ENCODE measurements at regions not wholly inside any gene's neighbourhood (a gene's known extent, or its start where the extent isn't known, plus 50 kb on each side); places are given as distances from the start of the nearest gene placed in this dataset.

DNA sequence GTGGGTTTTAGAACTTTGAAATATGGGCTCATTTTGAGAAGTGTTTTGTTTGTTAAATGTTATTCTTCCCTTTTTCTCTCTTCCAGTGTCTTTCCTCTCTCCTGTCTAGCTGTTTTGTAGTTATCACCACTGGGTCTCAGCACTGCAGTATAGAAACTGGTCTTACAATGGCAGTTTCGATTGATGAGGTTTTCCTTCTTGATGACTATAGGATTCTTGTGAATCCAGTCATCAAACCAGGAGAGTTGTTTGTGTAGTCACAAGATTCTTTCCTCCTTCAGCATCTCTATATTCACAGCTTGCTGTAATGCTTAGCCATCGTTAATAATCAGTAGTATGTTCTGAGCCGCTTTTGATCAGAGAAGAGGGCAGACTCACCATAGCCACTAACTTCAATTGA is 172.3 kb downstream of the OGFRL1 start:
- no peak overlapping the region for H3K4me3 Mint-ChIP-seq
- H3K36me3 Mint-ChIP-seq, result no peaks in the 10 kb centered on the region
- no peak overlapping the region for H3K27ac Mint-ChIP-seq
- DNase-seq, result no peak
- no peak for ATAC-seq (ENCODE audit: low read depth in 2 of 2)
- H3K4me1 Mint-ChIP-seq, result peaks cover 0 to 13% (median 9%) of the 10 kb centered on the region in 3 donors
- H3K9me3 Mint-ChIP-seq, result peaks cover 0 to 15% (median 8%) of the 10 kb centered on the region in 7 donors
- H3K27me3 Mint-ChIP-seq, result no peaks in the 10 kb centered on the region

DNA sequence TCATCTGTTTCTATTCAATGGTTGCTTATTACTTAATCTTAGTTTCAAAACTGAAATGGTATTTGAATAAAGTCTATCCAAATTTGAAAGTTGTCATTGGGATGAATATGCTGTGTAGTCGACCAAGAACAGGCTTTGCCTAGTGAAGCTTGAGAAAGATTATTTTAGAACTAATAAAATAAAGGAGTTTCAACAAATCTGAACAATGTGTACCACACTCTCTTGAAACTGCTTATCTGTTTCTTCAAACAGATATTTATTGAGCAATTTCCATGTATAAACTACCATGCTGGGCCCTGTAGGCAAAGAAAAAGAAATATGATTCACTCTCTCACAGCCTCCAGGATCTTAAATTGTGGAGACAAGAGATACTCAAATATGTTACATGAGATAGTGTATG is 174.4 kb downstream of the OGFRL1 start:
- ATAC-seq (ENCODE audit: low read depth in 2 of 2) (no peak), DNase-seq (no peak)
- peaks cover 0 to 20% (median 8%) of the 10 kb centered on the region in 7 donors for H3K9me3 Mint-ChIP-seq
- no peak overlapping the region for H3K4me3 Mint-ChIP-seq
- H3K27me3 Mint-ChIP-seq, result no peaks in the 10 kb centered on the region
- H3K36me3 Mint-ChIP-seq, result no peaks in the 10 kb centered on the region
- H3K27ac Mint-ChIP-seq, result no peak overlapping the region
- peaks cover 0 to 13% (median 6%) of the 10 kb centered on the region in 3 donors for H3K4me1 Mint-ChIP-seq

DNA sequence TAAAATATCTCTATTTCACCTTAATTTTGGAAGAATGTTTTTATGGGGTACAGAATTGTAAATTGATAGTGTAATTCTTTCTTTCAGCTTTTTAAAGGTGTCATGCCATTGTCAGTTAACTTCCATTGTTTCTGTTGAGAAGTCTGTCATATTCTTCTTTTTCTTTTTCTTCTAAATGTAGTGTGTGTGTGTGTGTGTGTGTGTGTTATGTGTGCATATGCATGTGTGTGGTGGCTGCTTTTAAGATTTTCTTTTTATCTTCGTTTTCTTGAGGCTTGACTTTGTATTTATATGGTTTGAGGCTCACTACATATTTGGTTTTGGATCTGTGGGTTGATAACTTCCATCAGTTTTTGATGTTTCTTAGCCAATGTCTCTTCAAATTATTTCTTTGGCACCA is 176.5 kb downstream of the OGFRL1 start:
- no peak for ATAC-seq (ENCODE audit: low read depth in 2 of 2)

DNA sequence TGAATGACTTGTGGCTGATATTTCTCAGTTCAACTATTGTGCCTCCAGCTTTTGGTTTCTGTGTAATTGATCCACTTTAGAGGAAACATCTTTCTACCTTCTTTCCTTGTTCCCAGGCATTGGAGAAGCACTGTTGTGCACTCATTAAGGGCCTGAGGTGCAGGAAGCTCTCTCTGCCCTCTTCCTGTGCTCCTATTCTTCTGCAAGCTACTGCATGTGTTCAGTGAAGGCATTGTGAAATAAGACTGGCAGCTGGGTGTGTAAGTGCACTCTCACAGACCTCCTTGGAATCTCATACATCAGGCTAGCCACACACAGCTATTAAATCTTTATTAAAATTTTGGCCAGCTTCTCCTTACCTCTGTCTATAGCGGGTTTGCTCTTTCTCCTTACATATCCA is 177.8 kb downstream of the OGFRL1 start:
- peak overlapping the region in 1 of 8 donors; percentile 1 for H3K4me3 Mint-ChIP-seq
- peaks cover 0 to 20% (median 9%) of the 10 kb centered on the region in 7 donors for H3K9me3 Mint-ChIP-seq
- no peaks in the 10 kb centered on the region for H3K4me1 Mint-ChIP-seq
- H3K27ac Mint-ChIP-seq, result no peak overlapping the region
- DNase-seq (no peak), ATAC-seq (ENCODE audit: low read depth in 2 of 2) (no peak)
- H3K27me3 Mint-ChIP-seq, result peaks cover 4 to 18% (median 6%) of the 10 kb centered on the region in 3 donors
- H3K36me3 Mint-ChIP-seq, result no peaks in the 10 kb centered on the region

More for the DNA sequence above, 176.5 kb downstream of the OGFRL1 start:
- Mint-ChIP-seq H3K9me3 (peaks cover 0 to 20% (median 9%) of the 10 kb centered on the region in 7 donors), H3K27ac (peak overlapping the region in 2 of 6 donors; percentile 2 to 87), H3K4me1 (no peaks in the 10 kb centered on the region), H3K4me3 (no peak overlapping the region), H3K27me3 (peaks cover 0 to 18% (median 6%) of the 10 kb centered on the region in 3 donors), H3K36me3 (no peaks in the 10 kb centered on the region)
- no peak for DNase-seq

DNA sequence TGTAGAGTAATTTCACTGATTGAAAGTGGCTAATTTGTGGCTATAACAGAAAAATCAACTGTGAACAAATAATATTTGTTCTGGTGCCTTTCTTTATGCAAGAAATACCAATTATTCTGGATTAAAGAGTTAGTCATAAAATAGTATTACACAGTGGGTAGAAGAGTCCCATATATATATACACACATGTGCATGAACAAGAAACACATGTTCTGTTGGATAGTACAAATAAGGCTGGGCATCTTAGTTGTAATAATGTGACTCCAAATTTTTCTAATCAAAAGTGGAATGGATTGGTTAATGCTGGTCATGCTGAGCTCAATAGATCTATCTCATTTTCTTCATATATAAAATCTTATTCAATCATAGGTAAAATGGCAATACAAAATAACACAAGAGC is 179.4 kb downstream of the OGFRL1 start:
- H3K4me3 Mint-ChIP-seq, result no peak overlapping the region
- DNase-seq (no peak), ATAC-seq (ENCODE audit: low read depth in 2 of 2) (no peak)
- peaks cover 4 to 18% (median 6%) of the 10 kb centered on the region in 3 donors for H3K27me3 Mint-ChIP-seq
- H3K4me1 Mint-ChIP-seq, result no peaks in the 10 kb centered on the region
- H3K27ac Mint-ChIP-seq, result no peak overlapping the region
- peaks cover 0 to 20% (median 8%) of the 10 kb centered on the region in 7 donors for H3K9me3 Mint-ChIP-seq
- no peaks in the 10 kb centered on the region for H3K36me3 Mint-ChIP-seq

DNA sequence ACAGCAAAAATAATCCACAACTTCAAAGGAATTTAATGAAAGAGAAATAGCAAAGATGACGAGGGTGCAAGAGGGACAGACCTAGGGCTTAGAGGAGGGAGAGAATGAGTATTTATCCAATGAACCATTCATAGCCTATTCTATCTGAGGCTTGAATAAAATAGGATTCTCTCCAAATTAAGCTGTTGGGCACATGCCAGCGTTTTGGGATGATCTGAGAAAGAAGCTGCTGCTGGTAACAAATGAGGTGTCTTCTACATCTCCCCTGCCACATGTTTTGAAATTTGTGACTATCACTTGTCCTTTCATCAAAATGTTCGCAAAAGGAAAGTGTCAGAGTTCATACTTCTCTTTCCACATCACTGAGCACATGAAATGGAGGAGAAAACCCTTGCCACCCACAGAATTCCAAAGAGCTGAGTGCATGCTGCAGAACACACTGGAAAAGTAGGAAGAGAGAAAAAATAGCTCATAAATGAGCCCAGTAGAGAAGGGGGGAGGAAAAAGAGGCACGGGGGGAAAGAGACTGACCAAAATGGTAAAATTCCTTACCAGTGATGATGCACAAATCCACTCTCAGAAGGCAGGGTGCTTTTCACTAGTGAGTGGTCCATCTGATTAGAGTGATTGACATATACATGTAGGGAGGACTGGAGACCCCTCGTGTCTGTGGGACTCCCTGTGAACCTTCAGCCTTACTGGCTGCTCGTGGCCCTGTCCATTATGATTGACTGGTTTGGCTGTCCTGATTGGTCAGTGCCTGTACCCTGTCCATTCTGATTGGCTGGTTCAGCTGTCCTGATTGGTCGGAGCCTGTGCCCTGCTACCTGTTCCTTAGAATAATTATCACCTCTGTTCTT is 180.5 kb downstream of the OGFRL1 start:
- peaks cover 4 to 25% (median 11%) of the 10 kb centered on the region in 3 donors for H3K27me3 Mint-ChIP-seq
- no peak for ATAC-seq (ENCODE audit: low read depth in 2 of 2)
- no peak overlapping the region for H3K27ac Mint-ChIP-seq

DNA sequence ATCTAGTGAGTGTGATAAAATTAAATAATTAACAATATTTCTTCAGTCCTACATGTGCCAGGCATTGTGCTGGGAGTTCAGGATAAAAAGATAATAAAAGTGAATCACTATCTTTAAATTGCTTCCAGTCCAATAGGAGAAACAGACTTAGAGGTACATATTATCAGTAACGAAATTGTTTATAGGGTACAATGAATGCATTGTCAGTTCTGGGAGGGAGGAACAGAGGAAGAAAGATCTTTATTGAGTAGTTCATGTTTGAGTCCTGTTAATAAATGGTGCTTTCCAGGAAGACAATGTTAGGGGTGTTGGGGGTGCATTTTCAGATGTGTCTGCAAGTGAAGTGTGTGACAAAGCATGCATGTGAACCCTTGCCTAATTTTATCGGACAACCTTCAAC is 183.1 kb downstream of the OGFRL1 start:
- no peaks in the 10 kb centered on the region for H3K36me3 Mint-ChIP-seq
- no peaks in the 10 kb centered on the region for H3K4me1 Mint-ChIP-seq
- H3K27ac Mint-ChIP-seq, result no peak overlapping the region
- H3K4me3 Mint-ChIP-seq, result no peak overlapping the region
- H3K9me3 Mint-ChIP-seq, result peaks cover 0 to 2% (median 0%) of the 10 kb centered on the region in 7 donors
- DNase-seq (no peak), ATAC-seq (ENCODE audit: low read depth in 2 of 2) (no peak)
- peaks cover 4 to 26% (median 13%) of the 10 kb centered on the region in 3 donors for H3K27me3 Mint-ChIP-seq

More for the DNA sequence above, 180.5 kb downstream of the OGFRL1 start:
- H3K4me1 Mint-ChIP-seq, result no peaks in the 10 kb centered on the region
- no peak overlapping the region for H3K4me3 Mint-ChIP-seq
- peaks cover 0 to 20% (median 8%) of the 10 kb centered on the region in 7 donors for H3K9me3 Mint-ChIP-seq
- no peaks in the 10 kb centered on the region for H3K36me3 Mint-ChIP-seq
- DNase-seq, result no peak

DNA sequence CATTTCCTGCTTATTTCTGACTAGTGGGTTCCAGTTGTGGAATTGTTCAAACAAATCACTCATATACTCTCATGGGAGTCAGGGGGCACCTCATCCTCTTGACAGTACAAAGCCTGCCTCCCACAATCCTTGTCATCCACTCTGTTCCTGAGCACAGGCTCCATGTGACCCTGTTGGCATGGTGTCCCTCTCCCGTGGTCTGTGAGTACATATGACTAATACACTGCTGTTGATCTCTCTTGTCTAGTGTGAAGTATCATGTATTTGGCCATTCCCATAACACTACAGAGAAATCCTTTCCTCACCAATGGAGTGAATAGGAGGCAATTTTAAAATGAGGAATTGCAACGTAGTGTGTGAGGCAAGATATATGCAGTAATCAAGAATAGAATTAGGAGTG is 185.3 kb downstream of the OGFRL1 start:
- peaks cover 4 to 19% (median 13%) of the 10 kb centered on the region in 3 donors for H3K27me3 Mint-ChIP-seq
- H3K27ac Mint-ChIP-seq, result no peak overlapping the region
- H3K36me3 Mint-ChIP-seq, result no peaks in the 10 kb centered on the region
- H3K9me3 Mint-ChIP-seq, result peaks cover 0 to 2% (median 0%) of the 10 kb centered on the region in 7 donors
- ATAC-seq (ENCODE audit: low read depth in 2 of 2), result no peak
- no peak overlapping the region for H3K4me3 Mint-ChIP-seq
- H3K4me1 Mint-ChIP-seq, result no peaks in the 10 kb centered on the region
- no peak for DNase-seq

DNA sequence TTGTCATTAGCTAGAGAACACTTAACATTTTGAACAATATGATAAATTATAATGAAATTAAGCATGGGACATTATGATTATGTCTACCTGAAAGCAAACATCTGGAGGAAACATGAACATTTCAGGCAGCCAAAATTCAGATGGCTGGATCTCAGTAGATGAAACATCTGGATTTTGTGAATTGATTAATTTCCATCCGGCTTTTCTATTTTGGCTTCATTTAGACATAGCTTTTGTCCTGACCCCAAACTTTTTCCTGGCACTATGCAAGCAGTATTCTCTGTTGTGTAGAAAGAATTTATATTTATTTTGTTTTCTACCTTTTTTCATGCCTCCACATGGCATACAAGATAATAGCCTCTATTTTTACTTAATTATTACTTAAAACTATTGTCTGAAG is 186.3 kb downstream of the OGFRL1 start:
- Mint-ChIP-seq H3K36me3 (no peaks in the 10 kb centered on the region), H3K27me3 (peaks cover 4 to 9% (median 8%) of the 10 kb centered on the region in 3 donors)

DNA sequence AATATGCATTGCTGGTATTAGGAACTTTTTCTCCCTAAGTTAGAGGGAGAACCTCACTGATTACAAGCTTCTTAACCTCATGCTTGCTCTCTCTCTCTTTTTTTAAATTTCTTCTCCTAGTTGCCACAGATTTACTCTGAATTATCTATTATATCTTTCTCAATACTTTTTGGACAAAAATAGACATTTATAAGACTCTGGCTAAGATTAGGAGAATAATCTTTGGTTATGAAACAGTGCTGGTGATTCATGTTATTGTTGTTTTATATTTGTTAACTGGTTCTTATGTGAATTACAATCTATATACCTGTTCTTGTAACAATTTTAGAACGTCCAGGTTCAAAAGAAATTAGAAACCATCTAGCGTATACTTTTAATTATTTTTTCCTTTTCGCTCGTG is 187.8 kb downstream of the OGFRL1 start:
- DNase-seq (no peak), ATAC-seq (ENCODE audit: low read depth in 2 of 2) (no peak)
- Mint-ChIP-seq H3K27me3 (peaks cover 0 to 10% (median 7%) of the 10 kb centered on the region in 3 donors), H3K27ac (no peak overlapping the region), H3K4me1 (no peaks in the 10 kb centered on the region), H3K9me3 (no peaks in the 10 kb centered on the region), H3K4me3 (no peak overlapping the region), H3K36me3 (no peaks in the 10 kb centered on the region)

More for the DNA sequence above, 186.3 kb downstream of the OGFRL1 start:
- Mint-ChIP-seq H3K4me1 (no peaks in the 10 kb centered on the region), H3K27ac (no peak overlapping the region), H3K9me3 (no peaks in the 10 kb centered on the region), H3K4me3 (no peak overlapping the region)
- no peak for ATAC-seq (ENCODE audit: low read depth in 2 of 2)
- no peak for DNase-seq

DNA sequence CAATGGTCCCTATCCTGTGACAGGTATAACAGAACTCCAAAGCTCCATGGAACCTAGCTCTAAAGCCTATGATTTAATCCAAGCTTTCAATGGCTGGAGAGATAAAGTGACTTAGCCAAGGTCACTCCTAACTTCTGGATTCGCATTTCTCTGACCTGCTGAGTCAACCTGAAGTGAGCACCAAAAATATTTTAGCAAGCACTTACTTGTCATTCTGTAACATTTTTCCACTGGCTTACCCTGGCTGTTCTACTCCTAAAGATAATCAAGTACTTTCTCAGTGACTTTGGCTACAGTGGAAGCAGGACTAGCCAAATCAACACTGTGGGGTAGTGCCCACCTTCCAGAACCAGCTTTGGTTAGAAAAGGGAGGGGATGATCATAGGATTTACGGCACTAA is 188.3 kb downstream of the OGFRL1 start:
- Mint-ChIP-seq H3K36me3 (no peaks in the 10 kb centered on the region), H3K9me3 (no peaks in the 10 kb centered on the region), H3K27ac (no peak overlapping the region)

DNA sequence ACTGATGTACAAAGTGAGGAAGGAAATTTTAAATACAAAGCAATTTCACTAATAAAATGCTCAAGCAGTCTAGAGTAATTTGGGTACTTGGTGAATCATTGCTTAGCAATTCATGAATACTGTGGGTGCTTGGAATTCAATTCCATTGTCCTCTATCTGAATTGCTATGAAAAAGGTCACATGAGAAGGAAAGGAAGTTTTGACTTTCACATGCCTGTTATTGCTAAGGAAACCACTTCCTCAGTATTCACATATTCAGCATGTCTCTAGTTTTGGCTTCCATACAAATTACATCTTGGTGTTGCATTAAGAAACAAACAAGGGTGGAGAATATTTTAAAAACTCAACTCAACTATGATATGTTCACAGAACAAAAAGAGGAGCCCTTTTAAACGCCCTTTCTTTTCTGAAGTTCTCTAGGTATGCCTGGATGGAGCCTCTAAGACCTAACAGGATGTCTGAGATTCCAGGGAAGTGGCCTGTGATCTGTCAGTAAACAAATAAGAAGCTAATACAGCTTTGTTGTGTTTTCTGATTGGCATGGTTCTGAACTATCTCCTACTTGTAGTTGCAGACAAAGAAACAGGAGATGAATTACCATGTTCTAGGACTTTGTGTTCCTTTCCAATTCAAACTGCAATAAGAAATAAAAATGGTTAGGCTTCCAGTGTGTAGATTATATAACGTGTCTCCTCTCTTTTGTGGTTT is 190.4 kb downstream of the OGFRL1 start:
- DNase-seq (no peak), ATAC-seq (ENCODE audit: low read depth in 2 of 2) (no peak)
- Mint-ChIP-seq H3K27me3 (peaks cover 0 to 9% (median 3%) of the 10 kb centered on the region in 3 donors), H3K4me1 (no peaks in the 10 kb centered on the region), H3K4me3 (no peak overlapping the region), H3K36me3 (no peaks in the 10 kb centered on the region), H3K27ac (peak overlapping the region in 1 of 6 donors; percentile 8), H3K9me3 (no peaks in the 10 kb centered on the region)

More for the DNA sequence above, 188.3 kb downstream of the OGFRL1 start:
- DNase-seq, result no peak
- H3K27me3 Mint-ChIP-seq, result peaks cover 0 to 15% (median 7%) of the 10 kb centered on the region in 3 donors
- no peak overlapping the region for H3K4me3 Mint-ChIP-seq
- H3K4me1 Mint-ChIP-seq, result no peaks in the 10 kb centered on the region
- ATAC-seq (ENCODE audit: low read depth in 2 of 2), result no peak

DNA sequence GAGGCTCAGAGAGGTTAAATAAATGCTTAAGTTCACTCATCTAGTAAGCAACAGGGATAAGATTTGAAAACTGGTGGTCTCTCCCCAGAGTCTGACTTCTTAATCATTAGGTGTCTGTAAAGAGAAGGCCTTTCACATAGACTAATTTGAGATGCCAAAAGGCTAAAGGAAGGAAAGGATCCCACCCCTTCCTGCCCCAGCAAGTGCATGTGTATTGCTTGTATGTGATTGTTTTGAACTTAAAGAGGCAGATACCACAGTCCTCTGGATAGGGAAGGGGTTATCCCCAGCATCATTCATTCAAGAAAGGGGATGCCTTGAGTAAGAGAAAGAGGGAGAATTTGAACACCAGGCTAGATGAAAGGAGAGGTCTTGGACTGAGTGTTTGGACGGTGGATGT is 192.0 kb downstream of the OGFRL1 start:
- ATAC-seq (ENCODE audit: low read depth in 2 of 2) (no peak), DNase-seq (no peak)
- peaks cover 0 to 7% (median 0%) of the 10 kb centered on the region in 3 donors for H3K27me3 Mint-ChIP-seq
- no peaks in the 10 kb centered on the region for H3K36me3 Mint-ChIP-seq
- no peaks in the 10 kb centered on the region for H3K9me3 Mint-ChIP-seq
- H3K27ac Mint-ChIP-seq, result peak overlapping the region in 1 of 6 donors; percentile 28
- H3K4me3 Mint-ChIP-seq, result peak overlapping the region in 1 of 8 donors; percentile 3
- no peaks in the 10 kb centered on the region for H3K4me1 Mint-ChIP-seq

Data from naive B cell (primary cell).